GM18517 (cell line): ENCODE measurements at regions not wholly inside any gene's neighbourhood (a gene's known extent, or its start where the extent isn't known, plus 50 kb on each side); places are given as distances from the start of the nearest gene placed in this dataset.
"Not testable (repeated sequence)": the region's sequence is repeated elsewhere in the genome, so short reads cannot be mapped to it uniquely, and the experiment has no call there.

ENCODE experiments used
- ATAC-seq: cut with Tn5 transposase; IDR thresholded peaks from one replicate; pipeline ENCODE4 v1.9.1; 2021; ENCODE audit warnings: mild to moderate bottlenecking, moderate library complexity; ENCODE audit not compliant: unreplicated experiment

DNA sequence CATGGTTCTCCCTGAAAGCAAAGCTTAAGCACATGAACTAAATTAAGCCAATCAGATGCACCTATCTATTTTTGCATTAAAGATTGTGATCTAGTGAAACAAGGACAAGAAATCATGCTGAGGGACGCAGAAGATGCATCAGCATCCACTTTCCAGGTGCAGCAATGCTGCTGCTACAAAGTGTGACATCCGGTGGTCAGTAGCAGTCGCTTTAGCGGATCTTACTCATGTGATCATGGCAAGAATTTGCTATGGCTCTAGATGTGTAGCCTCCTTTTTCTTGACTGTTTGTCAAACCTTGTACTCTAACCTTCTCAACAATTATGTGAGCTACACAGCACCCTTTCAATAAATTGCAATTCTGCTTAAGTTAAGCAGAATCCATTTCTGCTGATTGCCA lies 126.8 kb upstream of the SMLR1 start:
- ATAC-seq = no peak

DNA sequence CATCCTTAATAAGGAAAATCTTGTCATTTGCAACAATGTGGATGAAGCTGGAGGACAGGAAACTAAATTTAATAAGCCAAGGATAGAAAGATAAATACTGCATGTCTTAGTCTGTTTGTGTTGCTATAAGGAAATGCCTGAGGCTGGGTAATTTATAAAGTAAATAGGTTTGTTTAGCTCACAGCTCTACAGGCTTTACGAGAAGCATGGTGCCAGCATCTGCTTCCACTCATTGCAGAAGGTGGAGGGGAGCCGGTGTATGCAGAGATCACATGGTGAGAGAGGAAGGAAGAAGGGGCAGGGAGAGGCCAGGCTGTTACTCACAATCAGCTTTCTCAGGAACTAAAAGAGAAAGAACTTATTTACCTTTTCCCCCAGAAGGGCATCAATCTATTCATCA lies 118.9 kb upstream of the SMLR1 start:
- no peak for ATAC-seq

DNA sequence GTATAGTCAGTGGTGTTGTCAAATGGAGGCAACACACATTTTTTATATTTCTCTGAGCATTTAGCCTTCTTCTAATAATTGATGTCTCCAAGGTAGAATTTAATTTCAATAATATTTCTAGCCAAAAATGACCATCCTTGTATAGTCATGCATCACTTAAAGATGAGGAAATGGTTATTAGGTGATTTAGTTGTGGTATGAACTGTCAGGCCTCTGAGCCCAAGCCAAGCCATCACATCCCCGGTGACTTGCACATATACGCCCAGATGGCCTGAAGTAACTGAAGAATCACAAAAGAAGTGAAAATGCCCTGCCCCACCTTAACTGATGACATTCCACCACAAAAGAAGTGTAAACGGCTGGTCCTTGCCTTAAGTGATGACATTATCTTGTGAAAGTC lies 115.6 kb upstream of the SMLR1 start:
- not testable (repeated sequence) for ATAC-seq

DNA sequence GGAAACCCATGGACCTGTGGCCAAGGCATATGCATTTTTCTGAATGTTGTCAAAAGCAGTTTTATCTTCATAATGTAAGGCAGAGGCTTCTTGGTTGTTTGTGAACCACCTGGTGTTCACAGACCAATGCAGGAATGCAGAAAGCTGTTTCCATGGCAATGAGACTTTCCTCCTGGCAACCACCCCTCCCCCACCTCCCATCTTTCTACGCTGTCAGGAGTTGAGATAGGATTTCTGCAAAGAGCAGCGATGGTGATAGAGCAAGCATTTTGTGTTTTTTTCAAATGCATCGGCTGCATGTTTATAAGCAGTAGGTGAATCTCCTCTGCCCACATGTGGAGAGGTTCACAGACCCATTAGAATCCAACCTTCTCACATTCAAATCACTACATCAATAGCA lies 114.1 kb upstream of the SMLR1 start:
- no peak for ATAC-seq

DNA sequence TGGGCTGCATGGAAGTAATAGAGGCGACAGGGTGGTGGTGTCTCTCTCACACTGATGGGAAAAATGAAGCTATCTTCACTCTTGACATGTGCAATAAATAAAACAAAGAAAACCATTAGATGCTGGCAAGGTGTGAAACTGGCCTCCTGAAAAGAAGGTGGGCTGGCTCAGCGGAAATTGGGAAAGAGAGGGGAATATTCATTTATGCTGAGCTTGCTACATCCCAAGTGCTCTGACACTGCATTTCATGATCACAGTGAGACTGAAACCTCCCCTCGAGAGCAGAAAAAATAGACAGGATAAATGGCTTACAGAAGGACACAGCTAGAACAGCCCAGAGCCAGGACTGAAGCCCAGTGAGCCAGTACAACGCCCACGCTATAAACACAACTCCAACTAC lies 112.1 kb upstream of the SMLR1 start:
- no peak for ATAC-seq

DNA sequence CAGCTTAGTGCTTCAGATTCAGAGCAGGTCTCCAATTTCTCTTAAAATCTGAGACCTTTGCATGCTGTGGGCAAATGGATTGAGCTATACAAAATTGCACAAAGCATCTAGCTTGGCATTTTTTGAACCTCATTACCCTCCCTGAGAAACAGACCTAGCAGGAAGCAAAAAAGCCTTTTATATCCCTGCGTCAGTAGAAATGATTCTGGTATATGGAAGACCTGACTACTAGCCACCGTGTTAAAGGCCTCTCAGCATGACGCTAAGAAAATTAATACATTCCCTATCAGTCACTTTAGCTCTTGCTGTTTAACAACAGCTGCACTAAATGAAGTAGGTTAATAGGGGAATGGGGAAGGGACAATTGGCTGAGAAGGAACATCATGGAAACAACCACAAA lies 110.7 kb upstream of the SMLR1 start:
- no peak for ATAC-seq

DNA sequence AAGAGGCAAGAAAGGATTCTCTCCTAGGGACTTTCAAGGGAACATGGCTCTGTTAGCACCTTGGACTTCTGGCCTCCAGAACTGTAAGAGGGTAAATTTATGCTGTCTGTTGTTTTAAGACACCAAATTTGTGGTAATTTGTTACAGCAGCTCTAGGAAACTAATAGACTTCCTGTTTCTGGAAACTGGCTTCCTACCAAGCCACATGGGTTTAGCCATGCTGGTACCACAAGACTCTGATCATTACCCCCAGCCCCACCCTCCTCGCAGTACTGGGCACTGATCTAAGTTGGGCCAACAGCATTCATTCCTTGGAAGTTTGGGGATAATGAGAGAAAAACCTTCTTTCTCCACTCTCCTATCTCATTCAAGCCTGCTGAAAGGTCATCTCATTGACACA lies 109.5 kb upstream of the SMLR1 start:
- no peak for ATAC-seq

DNA sequence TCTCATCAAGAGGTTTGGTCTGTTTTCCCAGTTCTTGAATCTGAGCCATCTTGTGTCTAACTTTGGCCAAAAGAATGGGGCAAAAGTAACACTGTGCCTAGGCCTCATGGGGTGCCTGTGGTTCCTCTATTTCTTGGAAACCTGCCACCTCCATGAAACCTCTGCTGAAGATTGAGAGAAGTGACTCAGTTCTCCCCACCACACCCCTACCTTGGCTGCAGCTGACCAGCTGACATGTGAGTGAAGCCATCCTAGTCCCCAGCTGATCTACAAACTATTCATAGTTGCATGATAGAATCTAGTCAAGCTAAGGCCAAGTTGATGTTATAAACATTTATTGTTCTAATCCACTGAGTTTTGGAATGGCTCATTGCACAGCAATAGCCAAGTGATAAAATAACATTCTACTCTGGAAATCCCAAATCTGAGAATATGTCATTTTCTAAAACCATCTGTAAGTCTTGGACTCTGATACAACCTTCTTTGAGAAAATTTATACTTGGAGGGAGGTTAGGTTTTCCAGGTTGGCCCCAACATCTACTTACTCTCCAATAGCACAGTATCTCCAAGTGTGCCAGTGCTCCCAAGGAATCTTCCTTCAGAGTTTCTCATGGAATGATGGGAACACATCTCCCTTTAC lies 107.0 kb upstream of the SMLR1 start:
- no peak for ATAC-seq

DNA sequence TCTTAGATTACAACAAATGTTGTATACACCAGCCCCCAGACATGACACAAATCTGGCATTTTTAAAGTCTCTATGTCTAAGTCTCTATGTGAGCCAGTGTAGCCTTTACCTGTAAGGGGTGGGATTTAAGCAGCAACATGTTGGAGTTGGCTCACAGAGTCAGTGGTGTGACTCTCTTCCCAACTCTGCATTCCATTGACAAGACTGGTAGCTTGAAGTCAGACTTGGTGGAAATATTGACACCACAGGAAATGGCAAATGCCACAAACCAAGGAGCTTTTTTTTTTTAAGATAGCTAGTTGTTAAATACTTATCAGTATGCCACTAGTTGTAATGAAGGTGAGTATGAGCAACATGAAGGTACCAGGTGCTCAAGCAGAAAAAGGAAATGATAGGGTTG lies 103.1 kb upstream of the SMLR1 start:
- no peak for ATAC-seq

DNA sequence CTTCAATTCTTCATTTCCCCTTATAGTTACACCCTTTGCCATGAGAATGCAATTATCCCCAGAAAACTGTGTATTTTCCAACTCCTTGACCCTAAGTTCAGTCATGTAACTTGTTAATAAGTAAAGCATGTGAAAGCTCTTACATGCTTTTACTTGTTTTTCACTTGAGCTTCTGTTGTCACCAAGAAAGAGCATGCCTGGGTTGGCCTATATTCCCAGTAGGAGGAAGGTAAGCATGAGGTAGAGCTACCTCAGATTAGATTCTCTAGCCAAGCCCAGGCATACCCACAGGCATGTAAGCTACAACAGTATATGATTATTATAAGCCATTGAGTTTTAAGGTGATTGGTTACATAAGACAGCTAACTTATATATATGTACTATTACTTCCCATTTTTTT lies 101.7 kb upstream of the SMLR1 start:
- ATAC-seq = no peak

DNA sequence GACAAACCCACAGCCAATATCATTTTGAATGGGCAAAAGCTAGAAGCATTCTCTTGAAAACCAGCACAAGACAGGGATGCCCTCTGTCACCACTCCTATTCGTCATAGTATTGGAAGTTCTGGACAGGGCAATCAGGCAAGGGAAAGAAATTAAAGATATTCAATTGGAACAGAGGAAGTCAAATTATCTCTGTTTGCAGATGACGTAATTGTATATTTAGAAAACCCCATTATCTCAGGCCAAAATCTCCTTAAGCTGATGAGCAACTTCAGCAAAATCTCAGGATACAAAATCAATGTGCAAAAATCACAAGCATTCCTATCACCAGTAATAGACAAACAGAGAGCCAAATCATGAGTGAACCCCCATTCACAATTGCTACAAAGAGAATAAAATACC lies 99.1 kb upstream of the SMLR1 start:
- ATAC-seq = not testable (repeated sequence)

DNA sequence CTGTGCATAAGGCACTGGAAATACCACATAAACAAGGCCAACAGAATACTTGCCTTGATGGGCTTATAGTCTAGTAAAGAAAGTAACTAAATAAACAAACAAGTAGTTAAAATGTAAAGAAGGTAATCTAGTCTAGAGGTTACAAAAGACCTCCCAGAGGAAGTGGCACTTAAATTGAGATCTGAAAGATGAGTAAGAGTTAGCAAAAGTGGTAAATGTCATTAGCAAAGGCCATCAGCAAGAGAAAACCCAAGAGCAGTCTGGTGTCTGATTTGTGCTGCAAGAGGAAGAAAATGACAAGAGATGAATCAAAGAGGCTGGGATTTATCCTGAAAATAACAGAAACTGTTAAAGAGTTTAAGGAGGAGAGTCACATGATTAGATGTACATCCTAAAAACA lies 96.6 kb upstream of the SMLR1 start:
- ATAC-seq = no peak

DNA sequence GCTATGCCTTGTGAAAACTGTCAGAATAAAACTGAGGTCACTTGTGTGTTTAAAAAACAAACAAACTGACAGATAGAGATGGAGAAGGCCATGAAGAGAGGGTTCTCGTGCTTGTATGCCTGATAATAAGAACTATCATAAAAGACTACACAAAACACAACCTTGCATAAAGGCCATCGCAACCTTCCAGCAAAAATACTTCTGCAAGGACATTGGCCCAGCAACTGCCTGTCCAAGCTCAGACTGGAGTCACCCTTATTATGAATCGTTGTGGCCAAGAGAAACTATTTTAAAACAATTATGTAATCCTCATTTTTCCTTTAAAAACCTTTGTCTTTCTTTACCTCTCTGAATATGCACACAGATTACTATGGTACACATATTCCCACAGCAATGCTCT lies 93.0 kb upstream of the SMLR1 start:
- ATAC-seq = no peak

DNA sequence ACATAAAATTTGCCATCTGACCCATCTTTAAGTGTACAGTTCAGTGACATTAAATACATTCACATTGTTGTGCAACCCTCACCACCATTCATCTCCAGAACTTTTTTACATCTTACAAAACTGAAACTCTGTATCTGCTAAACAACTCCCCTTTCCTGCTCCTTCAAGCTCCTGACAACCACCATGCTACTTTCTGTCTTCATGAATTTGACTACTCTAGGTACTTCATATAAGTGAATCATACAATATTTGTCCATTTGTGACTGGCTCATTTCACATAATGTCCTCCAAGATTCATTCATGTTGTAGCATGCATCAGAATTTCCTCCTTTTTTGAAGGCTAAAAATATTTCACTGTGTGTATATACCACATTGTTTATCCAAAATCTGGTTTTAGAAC lies 86.9 kb upstream of the SMLR1 start:
- ATAC-seq = no peak

DNA sequence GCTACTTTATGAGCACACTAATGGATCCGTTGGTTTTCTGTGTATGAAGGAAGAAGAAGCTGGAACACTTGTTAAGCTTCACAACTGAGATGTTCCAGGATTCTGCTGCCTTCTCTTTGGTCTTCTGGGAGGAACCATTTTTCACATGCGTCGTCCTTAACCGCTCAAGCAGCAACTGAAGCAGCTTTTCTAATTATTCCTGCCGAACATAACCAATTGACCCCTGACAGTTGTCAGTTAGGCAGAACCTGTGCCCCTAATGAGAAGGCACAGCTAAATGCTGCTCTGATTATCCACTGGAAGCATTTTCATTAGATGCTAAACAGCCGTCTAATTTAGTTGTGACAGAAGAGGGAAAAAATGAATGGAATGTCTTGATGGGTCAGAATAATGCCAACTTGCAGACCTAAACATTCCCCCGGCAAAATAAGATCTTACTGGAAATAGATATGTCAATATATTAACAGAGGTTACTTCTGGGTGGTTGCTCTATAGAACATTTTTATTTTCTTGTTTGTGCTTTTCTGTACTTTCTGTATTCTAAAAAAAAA lies 85.0 kb upstream of the SMLR1 start:
- ATAC-seq = no peak

DNA sequence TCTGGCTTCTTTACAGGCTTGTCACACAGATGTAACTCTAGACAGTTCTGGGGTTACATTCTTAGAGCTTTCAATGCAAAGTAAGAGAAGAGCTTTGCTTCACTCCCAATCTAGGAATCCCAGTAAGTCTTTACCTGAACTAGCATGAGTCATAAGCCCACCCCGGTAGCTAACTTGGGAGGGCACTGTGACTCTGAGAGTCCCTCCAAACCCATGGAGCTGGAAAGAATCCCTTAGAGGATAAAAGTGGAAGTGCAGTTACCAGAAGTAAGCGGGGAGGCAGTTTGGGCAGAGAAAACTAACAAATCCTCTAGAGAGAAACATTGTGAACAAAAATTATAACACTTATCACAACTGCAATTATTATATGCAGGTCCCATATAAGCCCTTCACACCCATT lies 84.0 kb upstream of the SMLR1 start:
- no peak for ATAC-seq

DNA sequence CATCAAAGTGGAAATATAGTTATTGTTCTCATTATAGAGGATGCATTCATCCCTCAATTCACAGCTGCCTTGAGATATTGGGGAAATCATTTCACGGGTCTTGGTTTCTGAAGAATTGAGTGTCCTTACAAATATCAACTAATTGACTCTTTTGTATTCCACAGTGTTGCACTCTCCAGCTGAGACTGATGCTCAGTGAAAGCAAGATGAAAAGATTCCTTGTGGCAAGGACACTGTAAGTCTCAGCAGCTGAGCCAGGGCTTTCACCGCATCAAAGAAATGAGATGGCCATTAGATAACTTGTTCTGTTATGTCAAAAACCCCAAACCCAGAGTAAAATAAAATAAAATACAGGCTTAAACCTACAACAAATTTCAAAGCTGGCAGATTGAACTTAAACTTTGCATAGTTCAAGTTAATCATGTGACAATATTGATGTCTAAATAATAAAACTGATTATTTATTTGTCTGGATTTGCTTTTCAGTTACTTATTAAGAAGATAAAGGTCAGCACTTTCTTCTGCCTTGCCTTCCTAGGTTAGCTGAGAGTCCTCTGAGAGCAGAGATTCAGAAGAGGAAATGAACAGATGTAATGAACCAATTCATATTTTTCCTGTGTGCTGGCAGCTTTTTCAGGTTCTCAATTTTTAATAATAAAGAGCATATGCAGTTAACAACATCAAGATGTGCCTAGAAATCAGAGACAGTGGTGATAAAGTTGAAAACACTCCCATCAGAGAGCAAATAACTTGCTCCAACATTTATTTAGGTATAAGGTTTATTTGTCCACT lies 82.4 kb upstream of the SMLR1 start:
- ATAC-seq = no peak

DNA sequence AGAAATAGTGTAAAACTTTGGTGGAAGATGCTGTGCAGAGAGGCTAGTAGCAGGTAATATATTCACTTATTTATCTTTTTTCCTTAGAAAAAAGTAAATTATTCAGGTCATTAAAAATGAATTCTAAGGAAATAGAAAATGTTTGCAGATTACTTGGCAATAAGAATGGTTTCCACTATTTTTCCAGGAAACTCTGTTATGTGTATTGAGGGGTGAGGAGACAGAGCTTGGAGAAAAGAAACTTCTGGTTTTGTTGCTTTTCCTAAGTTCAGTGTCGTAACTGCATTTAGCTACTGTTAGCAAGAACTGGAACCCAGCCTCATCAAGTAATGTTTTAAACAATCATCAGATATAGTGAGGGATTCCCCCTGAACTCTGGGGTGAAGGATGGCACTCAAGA lies 79.2 kb upstream of the SMLR1 start:
- ATAC-seq = no peak

DNA sequence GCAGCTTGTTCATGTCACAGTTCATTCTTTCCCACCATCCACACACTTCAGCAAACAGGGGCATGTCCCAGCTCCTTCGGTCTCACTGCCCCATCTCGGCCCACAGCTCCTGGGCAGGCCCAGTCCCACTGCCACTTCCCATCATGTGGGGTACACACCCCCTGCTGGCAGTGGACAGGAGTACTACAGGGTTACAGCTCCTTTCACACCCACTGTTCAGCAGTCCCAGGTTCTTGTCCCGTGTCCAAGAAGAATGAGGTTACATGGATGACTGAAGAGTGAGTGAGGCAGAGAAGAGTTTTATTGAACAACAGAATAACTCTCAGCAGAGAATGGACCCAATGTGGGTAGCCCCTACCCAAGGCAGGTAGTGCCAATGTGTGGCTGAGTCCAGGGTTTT lies 77.8 kb upstream of the SMLR1 start:
- ATAC-seq = no peak

DNA sequence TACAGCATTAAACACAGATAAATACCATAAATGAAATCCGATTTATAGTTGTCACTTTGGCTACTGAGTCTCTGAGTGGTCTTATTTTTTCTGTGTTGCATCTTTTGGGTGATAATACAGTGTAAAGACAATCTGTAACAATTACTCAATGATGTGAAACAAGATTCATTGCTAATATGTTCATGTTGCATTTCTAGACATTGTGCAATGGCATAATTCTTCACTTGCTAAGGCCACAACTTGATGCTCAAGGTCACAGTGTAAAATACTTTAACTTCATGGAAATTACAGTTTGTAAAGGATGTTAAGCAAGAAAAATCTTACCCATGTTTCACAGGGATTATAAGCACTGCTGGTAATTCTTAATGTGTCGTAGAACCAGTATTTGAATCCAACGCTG lies 74.9 kb upstream of the SMLR1 start:
- no peak for ATAC-seq

DNA sequence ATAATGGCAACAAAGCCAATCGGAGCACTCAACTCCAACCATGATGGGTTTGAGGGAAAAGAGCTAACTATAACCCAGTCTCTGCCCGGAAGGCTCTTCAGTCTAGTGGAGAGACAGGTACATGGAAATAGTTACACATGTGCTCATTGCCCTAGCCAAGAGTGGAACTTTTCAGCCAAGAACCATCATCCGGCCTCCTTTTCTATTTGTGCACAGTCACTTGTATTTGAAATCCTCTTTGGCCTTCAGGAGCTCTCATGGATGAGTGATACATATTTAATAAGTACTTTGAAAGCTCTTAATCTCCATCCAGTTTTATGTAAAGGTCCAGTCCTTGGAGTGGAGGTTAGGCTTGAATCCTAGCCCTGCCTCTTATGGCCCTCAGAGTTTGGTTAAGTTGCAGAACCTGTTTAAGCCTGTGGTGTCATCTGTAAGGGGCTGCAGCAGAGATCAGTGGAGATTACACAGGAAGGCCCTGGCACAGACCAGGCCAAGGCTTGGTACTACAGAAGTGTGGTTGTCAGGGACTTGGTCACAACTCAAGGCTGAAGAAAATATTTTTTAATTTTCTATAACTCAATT lies 72.3 kb upstream of the SMLR1 start:
- ATAC-seq = no peak

DNA sequence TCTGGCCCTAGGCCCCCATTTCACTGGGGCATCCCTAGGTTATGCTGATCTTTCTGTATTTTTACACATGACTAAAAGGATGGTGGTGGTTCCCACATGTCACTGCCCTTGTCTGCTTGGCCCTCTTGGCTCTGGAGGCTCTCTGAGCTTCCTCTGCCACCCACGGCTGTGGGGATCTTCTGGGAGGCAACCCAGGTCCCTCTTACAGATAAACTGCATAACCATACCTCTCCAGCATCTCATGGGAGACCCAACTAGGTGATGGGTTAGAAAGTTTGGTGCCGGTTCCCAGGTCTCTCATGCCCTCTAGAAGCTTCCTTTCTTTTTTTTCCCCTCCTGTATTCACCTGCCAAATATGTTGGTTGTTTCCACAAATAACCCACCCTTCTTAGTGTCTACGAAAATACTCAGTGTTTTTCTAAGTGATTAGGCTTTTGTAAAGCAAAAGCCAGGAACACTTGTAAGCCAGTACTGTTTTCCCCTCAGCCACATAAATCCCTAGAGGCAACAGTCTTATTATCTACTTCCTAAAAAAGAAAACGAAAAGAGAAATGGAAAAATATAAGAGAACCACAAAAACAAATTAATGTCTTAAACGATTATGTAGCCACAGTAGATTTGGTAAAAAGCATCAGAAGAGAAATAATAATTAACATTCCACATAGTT lies 71.7 kb upstream of the SMLR1 start:
- no peak for ATAC-seq
